ENCODE measurements at regions not wholly inside any gene's neighbourhood (a gene's known extent, or its start where the extent isn't known, plus 50 kb on each side); places are given as distances from the start of the nearest gene placed in this dataset.
"Not testable (repeated sequence)": the region's sequence is repeated elsewhere in the genome, so short reads cannot be mapped to it uniquely, and the experiment has no call there.

- no peak for DNase-seq
Observed at GRCh38 chr4:31022702-31023101, 302.5 kb downstream of the PCDH7 start.

DNA sequence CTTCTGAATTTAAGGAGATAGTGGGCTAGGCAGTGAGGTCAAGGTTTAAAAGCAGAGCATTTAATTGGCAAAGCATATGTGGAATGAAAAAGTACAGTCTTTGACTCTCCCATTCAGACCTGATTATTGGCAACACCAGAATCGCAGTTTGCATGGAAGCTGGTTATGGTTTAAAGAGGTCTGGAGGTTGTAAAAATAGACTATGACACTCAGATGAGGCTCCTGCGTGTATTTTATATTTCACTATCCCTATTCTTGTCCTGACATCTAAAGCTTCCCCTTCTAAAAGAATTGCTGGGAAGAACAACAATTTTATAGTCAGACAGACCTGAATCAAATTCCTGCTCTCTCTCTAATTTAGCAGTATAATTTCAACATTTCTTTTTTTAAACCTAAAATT is 302.9 kb downstream of the PCDH7 start:
- DNase-seq, result no peak

DNA sequence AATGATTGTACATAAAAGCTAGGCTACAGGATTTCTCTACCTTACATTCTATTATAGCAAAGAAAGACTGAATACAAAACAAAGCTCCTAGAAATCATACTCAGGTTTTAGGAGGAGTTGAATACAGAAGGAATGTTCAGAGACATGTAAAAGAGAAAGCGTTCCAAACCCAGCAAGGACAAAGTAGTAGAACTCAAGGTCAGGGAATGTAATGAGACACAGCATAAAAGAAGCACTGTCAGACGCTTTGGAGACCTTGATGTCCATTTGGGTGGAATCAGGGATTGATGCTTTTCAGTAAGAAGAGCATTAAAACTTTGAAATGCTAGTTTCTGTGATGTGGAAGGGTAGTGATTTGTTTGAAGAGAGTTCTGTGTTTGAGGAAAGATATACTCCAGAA is 303.6 kb downstream of the PCDH7 start:
- no peak for DNase-seq

GRCh38 chr4:31024781-31025180 is 304.6 kb downstream of the PCDH7 start:
- not testable (repeated sequence) for DNase-seq

GRCh38 chr4:31026256-31026655 is 306.1 kb downstream of the PCDH7 start:
- no peak for DNase-seq

- DNase-seq, result no peak
Observed at GRCh38 chr4:31034550-31034949, 314.4 kb downstream of the PCDH7 start.

DNA sequence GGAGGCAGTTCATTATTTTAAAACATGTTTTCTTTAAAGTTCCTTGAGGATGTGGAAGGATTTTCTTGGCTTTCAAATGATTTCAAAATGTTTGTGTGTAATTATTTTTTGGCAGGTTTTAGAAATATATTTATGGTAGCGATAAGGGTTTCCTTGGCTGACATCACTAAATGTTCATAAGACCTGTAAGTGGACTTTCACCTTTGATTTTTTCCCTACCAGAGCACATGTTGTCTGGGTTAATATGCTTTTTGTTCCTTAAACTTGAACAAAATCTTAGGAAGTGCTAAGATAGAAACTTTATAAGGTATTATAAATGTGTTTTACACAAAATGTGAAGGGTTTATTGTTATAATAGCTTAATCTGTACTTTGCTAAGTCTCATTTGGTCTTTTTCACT is 315.6 kb downstream of the PCDH7 start:
- no peak for DNase-seq

- no peak for DNase-seq
Observed at GRCh38 chr4:31037703-31038102, 317.5 kb downstream of the PCDH7 start.

GRCh38 chr4:31039382-31039781 is 319.2 kb downstream of the PCDH7 start:
- no peak for DNase-seq

- DNase-seq, result no peak
Observed at GRCh38 chr4:31040106-31040505, 319.9 kb downstream of the PCDH7 start.

DNA sequence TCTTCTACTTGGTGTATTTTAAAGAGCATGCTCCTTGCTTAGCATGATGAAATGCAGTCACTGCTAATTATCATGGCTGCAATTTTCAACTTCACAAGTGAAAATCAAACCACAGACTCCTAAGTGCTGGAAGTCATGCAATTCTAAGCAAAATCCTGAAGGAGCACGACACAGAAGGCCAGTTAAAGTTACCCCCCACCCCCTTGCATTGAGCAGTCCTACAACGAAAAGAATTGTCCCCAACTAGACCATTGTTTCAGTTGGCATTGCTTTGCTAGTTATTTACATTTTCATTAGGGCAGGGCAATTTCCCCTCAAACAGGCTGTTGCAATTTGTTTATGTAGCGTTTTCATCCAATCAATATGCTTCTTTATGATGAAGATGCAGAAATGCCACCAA is 321.2 kb downstream of the PCDH7 start:
- DNase-seq, result no peak

- DNase-seq, result no peak
Observed at GRCh38 chr4:31041853-31042252, 321.7 kb downstream of the PCDH7 start.

GRCh38 chr4:31043382-31044062 is 323.4 kb downstream of the PCDH7 start:
- DNase-seq, result no peak

DNA sequence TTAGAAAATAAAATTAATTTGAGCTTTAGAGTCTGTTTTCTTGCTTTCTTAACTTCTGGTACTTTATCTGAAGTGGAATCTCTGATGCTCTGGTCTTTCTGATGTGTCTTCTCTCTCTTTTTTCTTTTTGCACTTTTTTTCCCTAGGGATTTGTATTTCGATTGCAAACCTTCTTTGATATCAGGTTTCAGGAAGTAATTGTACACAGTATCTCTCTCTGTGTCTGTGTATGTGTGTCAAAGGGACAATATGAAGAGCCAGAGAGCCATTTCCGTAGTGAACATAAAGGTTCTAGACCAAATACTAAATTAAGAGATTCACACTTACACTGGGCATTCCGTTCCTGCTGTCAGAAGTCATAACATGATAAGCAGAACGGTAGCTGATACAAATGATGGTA is 325.0 kb downstream of the PCDH7 start:
- DNase-seq, result no peak

- DNase-seq, result no peak
Observed at GRCh38 chr4:31045724-31046318, 325.7 kb downstream of the PCDH7 start.

DNA sequence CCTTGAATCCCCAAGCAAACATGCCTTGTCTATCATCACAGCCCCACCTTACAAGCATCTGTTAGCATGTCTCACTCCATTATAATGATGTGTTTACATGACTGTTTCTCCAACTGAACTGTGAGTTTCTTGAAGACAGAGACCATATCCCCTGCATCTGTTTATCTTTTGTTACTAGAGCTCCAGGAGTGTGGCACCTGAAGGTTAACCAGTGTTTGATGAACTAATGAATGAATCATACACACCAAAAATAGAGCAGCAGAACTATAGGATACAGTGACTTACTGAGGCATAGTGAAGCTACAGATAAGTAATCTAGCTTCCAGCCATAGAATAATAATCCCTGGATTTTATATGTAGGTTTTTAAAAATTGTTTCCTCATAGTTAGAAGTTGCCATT is 331.0 kb downstream of the PCDH7 start:
- no peak for DNase-seq

DNA sequence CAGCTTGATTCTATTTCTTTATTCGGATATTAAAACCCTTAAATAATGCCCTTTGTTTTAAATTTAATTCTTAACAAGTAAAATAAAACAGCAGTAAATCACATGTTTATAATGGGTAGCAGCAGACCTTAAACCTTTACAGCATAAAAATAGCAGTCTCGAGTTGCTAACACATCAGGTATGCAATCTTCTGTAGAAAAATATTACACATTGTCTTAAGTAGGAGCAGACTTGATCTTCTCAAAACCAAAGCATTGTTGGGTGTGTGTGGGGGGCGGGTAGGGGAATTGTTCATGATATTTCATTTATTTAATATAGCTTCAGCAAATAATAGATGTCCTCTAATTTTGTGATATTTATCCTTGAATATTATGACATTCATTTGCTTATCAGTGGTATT is 331.4 kb downstream of the PCDH7 start:
- DNase-seq, result no peak

- no peak for DNase-seq
Observed at GRCh38 chr4:31052519-31052918, 332.4 kb downstream of the PCDH7 start.

- no peak for DNase-seq
Observed at GRCh38 chr4:31053451-31053850, 333.3 kb downstream of the PCDH7 start.

GRCh38 chr4:31054295-31054694 is 334.1 kb downstream of the PCDH7 start:
- no peak for DNase-seq

GRCh38 chr4:31058656-31059055 is 338.5 kb downstream of the PCDH7 start:
- no peak for DNase-seq

DNA sequence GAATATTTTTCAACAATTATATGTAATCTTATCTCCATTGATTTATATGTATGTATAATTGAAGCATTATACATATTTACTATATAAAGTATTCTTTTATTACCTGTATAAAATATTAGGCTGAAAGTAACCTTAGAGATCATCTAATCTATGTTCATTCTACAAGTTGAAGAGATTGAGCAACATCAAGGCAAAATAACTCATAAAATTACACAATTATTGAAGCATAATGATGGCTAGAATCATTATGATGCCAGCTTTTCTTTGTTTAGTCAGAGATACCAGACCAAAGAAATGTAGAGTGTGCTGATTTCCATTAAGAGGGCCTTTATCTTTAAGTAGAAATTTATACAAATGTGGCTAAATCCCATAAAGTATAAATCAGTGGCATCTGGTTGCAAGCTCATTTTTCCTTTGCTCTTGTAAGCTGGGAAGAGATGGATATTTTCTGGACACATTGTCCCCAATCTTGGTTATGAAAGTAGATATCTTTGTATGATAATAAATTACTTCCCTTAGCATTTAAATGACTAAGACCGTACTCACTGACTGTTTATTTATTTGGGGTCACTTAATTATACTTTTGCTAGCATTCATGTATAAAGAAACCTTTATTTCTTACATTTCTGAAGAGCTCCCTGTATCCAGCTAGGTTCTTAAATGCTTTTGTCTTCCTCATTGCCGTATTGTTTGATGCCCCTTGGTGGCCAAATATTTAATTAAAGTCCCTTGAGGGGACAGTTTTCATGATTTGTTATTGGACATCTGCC is 339.8 kb downstream of the PCDH7 start:
- no peak for DNase-seq

GRCh38 chr4:31065086-31065485 is 344.9 kb downstream of the PCDH7 start:
- DNase-seq, result no peak

All from NCI-H1048 (cell line).